Fibroblast of skin of scalp (primary cell): ENCODE measurements at regions not wholly inside any gene's neighbourhood (a gene's known extent, or its start where the extent isn't known, plus 50 kb on each side); places are given as distances from the start of the nearest gene placed in this dataset.

Experiments used
- DNase-seq: peaks from one replicate; pipeline ENCODE4 v3.0.0-alpha.2; 2013

DNA sequence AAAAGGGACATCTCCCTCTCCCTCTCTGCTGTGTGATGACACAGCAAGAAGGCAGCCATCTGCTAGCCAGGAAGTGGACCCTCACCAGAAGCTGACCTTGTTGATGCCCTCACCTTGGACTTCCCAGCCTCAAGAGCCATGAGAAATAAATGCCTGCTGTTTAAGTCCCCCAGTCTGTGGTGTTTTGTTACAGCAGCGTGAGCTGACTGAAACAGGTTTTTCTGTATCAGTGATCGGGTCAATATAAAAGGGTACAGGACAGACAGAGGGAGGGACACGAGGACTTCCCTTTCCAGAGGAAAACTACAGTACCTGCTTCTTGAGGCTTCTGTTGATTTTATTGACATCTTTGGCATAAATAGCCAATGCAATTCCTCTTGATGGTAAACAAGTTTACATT lies 510.3 kb upstream of the CHAC2 start:
- DNase-seq, result no peak

DNA sequence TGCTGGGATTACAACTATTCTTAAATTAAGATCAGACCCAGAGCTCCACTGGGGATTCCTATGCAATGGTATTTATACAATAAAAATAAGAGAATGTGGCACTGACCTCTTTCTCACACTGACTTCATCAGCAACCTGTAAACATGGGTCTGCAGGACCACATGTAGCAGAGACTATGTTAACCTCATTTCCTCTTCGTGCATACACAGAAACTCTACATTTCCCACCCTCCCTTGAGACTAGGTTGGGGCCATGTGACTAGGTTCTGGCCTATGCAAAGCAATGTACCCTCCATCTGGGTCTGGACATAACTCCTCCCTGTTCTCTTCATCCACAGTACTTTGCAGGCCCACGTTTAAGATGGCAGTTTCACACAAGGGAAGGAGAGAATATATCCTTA lies 514.4 kb upstream of the CHAC2 start:
- DNase-seq, result no peak

DNA sequence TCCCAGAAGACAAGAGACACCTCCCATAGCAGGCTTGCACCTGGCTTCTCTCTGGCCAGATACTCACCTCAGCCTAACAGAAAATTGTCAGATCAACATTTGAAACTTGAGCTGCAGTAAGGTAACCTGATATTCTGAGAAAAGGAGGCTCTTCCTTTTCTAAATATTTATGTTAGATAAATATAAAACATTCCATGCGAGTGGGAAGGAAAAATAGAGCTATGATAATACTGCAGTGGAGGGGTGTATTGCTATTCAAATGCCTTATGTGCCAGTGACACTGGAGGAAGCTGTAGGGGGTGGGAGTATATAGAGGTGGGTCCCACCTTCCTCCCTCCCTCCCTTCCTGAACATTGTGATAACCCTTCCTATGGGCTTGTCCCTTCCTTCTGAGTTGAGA lies 515.5 kb upstream of the CHAC2 start:
- no peak for DNase-seq

DNA sequence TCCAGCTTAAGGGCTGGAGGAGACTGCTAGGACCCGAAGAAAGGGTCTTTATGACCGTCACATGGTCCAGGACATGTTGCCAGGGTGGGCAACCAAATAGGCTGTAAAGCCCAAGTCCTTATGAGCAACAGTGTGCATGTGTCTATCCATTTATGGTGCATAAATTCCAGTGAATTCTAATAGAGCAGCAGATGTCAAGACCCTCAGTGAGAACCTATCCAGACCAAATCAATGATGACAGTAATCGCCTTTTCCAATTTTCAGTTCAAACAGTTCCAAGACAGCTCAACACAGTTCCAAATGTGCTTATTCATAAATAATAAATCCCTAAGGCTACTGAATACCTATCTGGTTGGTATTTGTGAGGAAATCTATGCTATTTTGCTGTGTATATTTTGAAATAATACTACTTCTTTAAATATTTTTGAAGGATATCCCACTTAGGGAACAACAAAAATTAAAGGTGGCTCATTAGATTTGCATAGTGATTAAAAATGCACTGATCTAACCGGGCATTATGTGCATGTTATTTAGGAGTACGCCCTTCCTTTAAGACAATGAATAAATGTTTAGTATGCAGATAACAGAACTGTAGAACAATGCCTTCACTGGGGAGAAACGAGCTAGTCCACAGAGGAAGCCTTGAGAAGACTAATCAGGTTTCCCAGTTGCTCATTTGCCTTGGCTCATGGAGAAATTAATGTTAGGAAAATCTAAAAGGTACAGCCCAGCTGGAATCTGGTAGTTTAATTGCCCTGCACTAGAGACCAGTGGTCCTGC lies 519.5 kb upstream of the CHAC2 start:
- DNase-seq, result no peak

DNA sequence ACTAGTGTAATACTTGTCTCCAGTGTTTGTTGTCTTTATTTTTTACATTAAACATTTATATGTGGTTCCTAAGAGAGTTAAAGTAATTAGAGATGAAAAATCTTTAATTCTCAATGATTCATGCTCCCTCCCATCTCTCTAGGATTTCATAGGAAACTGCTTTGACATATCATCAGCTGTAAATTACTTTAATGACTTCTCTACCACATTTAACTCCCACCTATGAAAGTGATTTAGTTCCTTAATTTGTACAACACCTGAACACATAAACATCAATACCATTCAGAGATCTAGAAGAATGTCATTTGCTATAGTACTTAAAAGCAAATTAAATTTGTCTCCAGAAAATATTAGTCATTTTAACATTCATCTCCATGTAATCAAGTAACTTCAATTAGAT lies 524.2 kb upstream of the CHAC2 start:
- no peak for DNase-seq

DNA sequence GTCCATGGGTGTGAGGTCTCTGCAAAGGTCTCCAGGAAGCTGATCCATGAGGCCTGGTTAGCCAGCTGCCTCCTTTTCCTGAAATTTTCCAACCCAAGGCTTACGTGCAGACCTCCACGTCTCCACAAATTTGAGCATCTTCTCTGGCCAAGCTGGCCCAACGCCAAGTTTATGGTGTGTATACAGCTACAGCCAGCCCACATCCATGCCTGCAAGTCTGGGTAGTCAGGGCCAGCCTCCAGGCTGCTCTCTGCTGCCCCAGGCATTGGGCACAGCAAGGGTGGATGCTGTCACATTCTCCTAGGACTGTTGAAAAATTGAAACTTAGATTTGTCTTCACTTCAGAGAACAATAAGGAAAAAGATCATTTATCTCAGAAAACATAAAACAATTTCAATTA lies 525.5 kb upstream of the CHAC2 start:
- DNase-seq, result peak; percentile 3

DNA sequence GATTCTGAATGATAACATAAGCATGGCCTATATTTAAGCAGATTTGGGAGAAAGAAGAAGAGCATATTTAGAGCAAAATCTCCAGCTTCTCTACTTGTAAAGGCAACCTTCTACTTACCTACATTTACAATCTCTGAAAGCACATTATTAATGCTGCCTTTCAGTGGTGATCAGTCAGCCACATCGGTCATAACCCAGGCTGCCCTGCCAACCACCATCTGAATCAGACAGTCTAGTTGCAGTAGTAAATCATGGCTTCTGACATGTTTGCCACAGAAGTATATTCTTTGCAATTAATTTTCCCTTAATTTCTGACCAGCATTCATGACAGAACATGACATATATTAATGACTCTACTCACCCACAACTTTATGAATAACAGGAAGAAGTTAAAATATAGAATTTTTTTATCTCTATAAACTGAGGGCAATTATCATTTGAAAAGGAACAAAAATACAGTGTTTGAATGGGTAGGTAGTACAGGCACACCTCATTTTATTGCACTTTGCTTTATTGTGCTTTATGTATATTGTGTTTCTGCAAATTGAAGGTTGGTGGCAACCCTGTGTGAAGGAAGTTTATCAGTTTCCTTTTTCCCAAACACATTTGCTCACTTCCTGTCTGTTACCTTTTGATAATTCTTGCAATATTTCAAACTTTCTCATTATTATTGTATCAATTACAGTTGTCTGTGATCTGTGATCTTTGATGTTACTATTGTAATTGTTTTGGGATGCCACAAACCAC lies 531.6 kb upstream of the CHAC2 start:
- DNase-seq, result no peak

DNA sequence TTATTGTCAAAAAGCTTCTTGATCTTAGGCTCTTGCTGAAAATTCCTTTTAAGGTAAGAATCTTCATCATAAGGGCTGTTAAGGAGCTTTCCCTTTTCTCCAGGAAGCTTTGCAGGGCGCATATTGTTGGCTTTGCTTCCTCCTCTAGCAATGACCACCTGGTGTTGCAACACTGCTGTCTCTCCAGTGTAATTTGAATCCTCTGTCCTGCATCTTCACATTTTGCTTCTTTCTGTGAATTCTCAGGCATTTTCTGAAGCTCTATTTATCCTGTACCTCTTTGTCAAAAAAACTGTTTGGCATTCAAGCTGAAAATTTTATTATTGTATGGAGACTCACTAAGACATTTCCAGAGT lies 533.1 kb upstream of the CHAC2 start:
- DNase-seq, result no peak

DNA sequence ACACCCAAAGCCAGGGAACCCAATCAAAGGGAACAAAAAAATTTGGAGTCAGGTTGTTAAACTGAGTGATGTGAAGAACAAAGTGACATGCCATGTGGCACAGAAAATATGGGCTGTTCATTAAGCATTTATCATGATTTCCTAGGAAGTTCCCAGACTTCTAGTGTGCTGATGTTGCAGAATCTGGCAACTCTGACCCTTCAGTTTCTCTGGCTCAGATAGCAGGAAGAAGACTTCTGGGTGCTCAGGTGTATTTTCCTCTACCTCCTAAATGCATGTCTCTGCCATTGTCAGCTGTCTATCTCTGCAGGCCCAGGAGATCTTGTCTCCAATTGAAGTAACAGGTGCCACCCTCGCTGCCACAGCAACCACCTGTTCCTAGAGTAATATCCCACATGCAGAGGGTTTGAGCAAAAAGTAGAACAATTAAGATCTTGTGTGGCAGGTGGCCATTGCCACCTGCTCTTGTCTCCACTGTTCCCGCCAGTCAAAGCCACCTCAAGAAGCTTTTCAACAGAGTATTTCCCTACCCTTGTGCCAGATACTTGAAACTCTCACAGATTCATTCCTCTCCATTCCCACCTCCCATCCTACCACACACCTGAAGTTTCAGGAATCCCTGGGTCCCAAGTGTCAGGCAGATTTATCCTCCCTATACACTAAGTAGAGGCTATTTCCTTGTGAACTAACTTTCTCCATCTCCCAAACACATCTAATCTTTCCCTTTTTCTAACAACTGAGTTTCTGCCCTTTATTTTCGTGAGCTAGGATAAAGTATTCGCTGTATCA lies 533.7 kb upstream of the CHAC2 start:
- no peak for DNase-seq

DNA sequence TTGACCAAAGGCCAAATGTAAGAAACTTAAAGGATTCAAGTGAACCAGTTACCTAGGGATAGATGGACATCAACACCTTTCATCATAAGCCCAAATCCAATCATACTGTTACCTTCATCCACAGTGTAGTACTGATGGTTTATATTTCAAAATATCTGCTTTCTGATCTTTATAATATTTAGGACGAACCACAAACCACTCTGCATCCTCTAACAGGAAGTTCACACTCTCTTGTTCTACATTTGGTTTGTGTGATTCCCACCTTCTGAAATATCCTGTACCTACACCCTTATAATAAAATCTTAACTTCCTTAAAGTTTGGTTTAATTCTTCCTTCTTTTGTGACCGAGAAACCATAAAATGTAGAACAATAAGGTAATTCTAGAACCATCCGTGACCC lies 535.7 kb upstream of the CHAC2 start:
- no peak for DNase-seq

DNA sequence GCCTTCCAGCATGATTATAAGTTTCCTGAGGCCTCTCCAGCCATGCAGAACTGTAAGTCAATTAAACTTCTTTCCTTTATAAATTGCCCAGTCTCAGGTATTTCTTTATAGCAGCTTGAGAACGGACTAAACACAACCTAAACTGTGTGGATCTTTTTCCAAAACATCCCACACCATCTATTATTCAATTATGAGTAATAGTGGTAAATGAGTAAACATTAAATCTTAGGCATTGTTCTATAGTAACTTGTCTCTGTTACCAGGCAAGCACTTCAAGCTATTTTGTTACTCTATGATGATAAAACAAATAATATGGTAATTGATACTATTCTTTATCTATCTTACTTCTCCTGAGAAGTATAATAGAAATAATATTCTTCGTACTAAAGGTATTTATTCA lies 536.9 kb upstream of the CHAC2 start:
- no peak for DNase-seq

DNA sequence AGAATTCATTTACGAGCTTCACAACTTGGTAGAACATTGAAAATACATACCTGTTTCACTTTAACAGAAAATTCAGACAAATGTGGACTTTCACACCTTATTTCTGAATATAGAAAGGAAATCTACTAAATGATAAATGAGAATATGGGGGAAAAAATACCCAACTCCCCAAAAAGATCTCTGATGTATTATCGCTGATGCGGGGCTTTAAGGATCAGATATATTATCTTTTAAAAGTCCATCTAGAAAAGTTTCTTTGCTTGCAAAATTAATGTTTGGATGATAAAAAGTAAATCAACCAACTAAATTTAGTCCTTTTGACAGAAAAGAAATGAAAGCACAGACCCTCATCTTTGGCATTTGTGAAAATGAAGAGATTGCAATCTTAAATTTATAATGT lies 540.1 kb upstream of the CHAC2 start:
- no peak for DNase-seq

DNA sequence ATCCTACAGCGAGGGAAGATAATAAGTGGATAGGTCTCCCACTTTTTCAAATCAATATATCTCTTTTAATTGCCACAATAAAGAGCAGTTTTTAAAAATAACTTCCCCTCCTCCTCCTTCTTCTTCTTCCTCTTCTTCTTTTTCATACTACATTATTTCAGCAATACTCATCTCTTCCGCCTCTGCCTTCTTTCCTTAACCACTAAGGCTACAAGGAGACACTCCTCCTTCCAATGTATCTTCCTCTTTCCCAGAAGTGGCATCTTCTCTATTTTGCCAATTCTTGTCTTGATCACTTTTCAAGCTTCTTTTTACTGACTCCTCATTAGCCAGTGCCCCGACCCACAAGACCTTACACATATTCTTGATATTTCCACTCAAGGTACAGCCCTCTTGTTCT lies 546.6 kb upstream of the CHAC2 start:
- no peak for DNase-seq

DNA sequence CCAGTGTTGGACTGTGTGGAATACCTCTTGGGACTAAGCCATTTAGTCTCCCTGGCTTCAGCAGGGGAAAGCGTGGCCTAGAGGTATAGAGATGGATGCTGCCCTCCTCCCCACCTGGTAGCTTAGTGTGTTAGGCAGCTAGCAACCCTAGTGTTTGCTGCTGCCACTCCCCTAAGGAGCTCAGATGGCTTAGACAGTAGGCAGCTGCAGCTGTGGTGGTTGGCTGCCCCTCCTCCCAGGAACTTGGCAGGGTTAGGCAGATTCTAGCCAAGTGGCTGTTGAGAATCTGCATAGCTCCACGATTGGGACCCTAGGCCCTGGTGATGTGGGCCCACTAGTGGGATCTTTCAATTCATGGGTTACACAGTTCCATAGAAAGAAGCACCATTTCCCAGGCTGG lies 550.4 kb upstream of the CHAC2 start:
- no peak for DNase-seq

DNA sequence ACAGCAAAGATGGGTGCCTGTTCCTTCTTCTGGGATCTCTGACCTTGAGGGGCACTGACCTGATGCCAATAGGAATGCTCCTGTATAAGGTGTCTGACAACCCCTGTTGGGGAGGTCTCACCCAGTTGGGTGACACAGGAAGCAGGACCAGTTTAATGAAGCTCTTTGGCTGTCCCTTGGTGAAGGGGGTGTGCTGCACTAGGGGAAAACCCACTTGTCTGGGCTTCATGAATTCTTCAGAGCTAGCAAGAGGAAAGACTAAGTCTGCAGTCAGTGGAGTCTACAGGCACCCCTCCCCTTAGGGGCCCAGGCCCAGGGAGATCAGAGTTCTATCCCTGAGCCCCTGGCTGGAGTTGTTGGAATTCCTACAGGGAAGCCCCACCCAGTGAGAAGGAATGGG lies 550.8 kb upstream of the CHAC2 start:
- DNase-seq, result no peak

DNA sequence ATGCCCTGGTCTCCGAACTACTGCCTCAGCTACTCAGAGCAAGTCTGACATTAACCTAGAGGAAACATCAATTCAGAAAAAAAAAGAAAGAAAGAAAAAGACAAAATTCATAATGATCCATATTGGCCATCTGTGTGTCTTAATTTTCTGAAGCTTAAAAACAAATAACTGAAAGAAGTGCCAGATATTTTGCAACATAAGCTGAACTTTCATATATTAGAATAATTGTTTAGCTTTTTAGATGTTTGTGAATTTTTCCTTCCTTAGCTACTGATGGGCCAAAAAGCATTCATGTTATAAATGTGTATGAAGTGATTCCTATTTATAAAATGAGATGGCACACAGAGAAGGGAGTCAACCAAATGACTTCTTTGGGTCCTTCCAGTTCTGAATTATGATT lies 555.0 kb upstream of the CHAC2 start:
- DNase-seq, result no peak

DNA sequence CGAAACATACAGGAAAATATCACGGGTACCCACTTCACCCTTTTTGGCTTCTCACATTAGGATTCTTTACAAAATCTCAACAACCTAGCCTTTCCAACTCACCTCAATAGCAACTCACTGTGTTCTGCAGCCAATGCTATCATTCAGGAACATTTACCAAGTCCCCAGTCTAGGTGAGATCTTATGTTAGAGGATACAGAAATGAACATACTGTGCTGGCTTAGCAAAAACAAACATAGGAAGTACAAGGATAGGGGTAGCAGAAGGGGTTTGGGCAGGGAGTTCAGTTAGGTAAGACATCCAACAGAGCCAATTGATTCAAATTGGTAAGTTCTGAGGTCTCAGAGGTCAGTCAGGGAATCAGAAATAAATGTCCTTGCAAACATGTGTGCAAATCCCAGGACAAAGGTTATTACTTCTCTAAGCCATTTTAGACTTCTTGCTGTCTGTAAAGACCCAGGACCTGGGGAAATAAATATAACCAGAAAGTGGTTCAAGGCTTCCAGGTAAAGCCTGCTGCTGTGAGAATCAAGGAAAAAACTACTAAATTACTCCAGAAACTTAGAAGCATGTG lies 556.3 kb upstream of the CHAC2 start:
- DNase-seq, result no peak

DNA sequence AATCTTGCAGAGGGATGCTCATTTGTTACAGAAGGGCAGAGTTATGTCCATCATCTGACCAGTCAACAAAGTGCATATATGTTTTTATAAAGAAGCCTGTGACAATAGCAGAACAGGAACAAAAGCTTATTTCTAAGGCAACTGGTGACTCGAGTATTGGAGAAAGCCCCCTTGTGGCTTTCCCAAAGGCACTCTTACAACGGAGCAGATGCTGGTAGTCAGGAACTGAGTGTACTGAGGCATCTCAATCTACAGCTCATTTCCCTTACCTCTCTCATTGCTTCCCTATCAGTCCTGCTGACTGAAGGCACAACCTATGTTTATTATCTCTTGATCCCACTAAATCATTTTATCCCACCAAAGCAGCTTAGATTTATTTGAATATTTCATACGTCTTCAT lies 557.1 kb upstream of the CHAC2 start:
- DNase-seq, result peak; percentile 1

DNA sequence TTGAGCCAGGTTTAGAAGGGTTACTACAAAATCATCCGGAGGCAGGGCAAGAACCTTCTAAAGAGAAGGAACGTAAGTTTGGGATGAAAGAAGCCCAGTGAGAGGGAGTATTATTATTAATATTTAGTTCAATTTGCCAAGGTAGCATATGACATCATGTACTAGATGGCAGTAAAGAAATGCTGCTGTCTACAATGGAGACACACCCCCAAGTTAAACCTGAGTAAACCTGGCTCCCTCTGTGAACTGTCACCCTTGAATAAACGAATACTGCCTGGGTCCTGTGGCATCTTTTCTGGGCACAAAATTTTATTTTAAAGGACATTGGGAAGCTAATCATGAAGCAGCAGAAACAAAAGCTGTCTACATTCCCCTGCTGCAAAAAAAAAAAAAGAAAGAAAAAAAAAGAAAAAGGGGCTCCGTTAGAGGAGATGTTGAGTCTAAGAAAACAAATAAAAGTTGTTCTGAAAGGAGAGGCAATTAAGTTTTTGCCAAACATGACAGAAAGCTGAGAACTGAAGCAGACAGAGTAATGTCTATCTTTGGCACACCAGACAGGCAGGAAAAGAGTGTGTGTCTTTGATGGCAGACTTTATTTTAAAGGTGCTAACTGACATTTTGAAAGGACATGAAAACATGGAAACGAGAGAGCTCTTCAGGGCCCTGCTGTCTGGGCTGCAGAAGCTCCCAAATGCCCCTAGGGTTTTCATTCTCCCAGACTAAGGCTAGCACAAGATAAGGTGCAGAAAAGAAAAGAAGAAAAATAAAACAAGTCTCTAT lies 557.7 kb upstream of the CHAC2 start:
- no peak for DNase-seq

DNA sequence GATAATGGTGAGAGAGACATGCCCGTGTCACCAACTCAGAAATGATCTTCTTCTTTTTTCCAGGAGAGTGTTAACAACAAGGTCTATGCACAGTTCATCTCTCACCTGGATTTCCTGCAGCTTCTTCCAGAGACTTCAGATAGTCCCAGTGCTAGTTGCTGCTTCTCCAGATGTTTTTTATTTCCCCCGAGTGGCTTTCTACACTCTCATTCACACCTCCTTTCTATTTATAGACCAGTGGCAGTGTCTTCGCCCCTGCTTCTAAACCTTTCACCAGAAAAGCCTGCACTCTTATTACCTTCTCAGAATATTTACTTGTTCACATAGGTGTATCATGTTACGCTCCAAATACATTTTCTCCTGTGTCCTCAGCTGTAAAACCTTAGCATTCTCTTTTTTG lies 558.8 kb upstream of the CHAC2 start:
- DNase-seq, result no peak

DNA sequence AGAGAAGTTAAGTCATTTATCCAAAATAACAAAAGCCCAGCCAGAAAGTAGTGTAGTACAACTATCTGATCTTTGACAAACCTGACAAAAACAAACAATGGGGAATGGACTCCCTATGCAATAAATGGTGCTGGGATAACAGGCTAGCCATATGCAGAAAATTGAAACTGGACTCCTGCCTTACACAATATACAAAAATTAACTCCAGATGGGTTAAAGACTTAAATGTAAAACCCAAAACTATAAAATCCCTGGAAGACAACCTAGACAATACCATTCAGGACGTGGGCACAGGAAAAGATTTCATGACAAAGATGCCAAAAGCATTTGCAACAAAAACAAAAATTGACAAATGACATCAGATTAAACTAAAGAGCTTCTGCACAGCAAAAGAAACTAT lies 561.4 kb upstream of the CHAC2 start:
- peak; percentile 4 for DNase-seq

DNA sequence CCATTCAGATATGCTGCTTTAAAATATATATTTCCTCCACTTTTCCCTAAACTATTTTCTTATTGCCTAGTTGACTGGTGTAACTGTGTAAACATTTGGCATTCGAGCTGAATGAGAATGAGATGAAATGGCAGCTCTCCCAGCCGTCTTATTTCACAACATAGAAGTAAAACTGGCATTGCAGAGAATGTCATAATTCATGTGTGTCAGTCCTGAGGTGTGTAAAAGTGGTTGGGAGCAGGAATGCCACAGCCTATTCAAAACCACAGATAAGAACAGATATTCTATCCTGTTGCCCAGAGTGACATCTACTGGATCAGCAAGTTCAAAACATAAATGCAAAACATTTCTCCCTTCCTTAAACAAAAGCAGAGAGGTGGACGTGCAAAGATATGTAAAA lies 565.5 kb upstream of the CHAC2 start:
- peak; percentile 81 for DNase-seq

DNA sequence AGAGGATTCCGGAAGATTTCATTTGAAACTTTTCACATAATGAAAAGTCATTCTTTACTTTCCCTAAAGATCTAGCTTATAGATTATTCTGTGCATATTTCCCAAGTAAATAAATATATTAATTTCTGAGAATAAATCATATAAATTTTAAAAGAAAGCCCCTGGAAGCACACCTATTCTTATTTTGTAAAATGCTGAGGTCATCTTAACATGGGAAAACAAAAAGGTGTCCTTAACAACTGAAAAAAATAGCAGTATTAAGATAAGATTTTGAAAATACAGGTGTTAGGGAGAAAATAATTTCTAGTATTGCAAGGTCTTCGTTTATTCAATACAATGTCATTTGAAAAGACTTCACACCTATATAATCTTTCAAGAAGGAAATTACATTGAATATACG lies 567.5 kb upstream of the CHAC2 start:
- no peak for DNase-seq
